ENCODE measurements at regions not wholly inside any gene's neighbourhood (a gene's known extent, or its start where the extent isn't known, plus 50 kb on each side); places are given as distances from the start of the nearest gene placed in this dataset.

GRCh38 chr14:100657780-100658179, 68.9 kb upstream of the DLK1 start:
- no peak for TF ChIP-seq CTCF (IDR thresholded peaks at IDR 0.05 in 2 of 3, conservative IDR thresholded peaks at IDR 0.05 in 1 of 3; ENCODE audit: control insufficient read depth in 2 of 3, extremely low read depth in 1 of 3, insufficient read depth in 1 of 3, low read depth in 3 of 3, low read length in 3 of 3)
- TF ChIP-seq, protein P1, sequence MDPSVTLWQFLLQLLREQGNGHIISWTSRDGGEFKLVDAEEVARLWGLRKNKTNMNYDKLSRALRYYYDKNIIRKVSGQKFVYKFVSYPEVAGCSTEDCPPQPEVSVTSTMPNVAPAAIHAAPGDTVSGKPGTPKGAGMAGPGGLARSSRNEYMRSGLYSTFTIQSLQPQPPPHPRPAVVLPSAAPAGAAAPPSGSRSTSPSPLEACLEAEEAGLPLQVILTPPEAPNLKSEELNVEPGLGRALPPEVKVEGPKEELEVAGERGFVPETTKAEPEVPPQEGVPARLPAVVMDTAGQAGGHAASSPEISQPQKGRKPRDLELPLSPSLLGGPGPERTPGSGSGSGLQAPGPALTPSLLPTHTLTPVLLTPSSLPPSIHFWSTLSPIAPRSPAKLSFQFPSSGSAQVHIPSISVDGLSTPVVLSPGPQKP (IDR thresholded peaks at IDR 0.05; ENCODE audit: low read depth, low read length), result no peak
- TF ChIP-seq SMAD1 (IDR thresholded peaks at IDR 0.05; ENCODE audit: low read depth, partially characterized antibody), result no peak
- TF ChIP-seq, protein P2, sequence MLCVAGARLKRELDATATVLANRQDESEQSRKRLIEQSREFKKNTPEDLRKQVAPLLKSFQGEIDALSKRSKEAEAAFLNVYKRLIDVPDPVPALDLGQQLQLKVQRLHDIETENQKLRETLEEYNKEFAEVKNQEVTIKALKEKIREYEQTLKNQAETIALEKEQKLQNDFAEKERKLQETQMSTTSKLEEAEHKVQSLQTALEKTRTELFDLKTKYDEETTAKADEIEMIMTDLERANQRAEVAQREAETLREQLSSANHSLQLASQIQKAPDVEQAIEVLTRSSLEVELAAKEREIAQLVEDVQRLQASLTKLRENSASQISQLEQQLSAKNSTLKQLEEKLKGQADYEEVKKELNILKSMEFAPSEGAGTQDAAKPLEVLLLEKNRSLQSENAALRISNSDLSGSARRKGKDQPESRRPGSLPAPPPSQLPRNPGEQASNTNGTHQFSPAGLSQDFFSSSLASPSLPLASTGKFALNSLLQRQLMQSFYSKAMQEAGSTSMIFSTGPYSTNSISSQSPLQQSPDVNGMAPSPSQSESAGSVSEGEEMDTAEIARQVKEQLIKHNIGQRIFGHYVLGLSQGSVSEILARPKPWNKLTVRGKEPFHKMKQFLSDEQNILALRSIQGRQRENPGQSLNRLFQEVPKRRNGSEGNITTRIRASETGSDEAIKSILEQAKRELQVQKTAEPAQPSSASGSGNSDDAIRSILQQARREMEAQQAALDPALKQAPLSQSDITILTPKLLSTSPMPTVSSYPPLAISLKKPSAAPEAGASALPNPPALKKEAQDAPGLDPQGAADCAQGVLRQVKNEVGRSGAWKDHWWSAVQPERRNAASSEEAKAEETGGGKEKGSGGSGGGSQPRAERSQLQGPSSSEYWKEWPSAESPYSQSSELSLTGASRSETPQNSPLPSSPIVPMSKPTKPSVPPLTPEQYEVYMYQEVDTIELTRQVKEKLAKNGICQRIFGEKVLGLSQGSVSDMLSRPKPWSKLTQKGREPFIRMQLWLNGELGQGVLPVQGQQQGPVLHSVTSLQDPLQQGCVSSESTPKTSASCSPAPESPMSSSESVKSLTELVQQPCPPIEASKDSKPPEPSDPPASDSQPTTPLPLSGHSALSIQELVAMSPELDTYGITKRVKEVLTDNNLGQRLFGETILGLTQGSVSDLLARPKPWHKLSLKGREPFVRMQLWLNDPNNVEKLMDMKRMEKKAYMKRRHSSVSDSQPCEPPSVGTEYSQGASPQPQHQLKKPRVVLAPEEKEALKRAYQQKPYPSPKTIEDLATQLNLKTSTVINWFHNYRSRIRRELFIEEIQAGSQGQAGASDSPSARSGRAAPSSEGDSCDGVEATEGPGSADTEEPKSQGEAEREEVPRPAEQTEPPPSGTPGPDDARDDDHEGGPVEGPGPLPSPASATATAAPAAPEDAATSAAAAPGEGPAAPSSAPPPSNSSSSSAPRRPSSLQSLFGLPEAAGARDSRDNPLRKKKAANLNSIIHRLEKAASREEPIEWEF (IDR thresholded peaks at IDR 0.05; ENCODE audit: insufficient replicate concordance, low read depth, low read length), result no peak
- no peak for TF ChIP-seq EGR1 (IDR thresholded peaks at IDR 0.05; ENCODE audit: borderline replicate concordance in 1 of 2, low read depth in 2 of 2, low read length in 2 of 2)
